ENCODE measurements at regions not wholly inside any gene's neighbourhood (a gene's known extent, or its start where the extent isn't known, plus 50 kb on each side); places are given as distances from the start of the nearest gene placed in this dataset.

DNA sequence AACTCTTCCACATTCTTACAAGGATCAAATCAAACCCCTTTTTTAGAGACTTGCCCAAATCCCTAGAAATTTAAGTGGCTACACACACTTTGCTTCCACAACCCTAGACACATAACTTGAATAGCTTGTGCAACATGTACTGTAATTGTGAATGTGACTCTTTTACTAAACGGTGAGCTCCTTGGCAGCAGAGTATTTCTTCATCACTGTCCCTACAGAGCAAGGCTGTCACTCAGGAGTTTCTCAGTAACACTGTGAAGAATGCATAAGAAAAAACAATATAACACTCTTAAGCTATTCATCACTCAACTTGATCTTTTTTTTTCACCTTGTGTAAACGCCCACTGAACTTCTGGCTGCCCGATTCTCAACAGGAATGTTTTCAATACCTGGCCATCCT, 53.8 kb upstream of the ADAMTS18 start:
- Mint-ChIP-seq H3K27me3 (ENCODE audit: insufficient read depth, low read depth) (peaks cover 3% of the 10 kb centered on the region), H3K4me3 (no peak overlapping the region), H3K27ac (no peak overlapping the region), H3K9me3 (peaks cover 4% of the 10 kb centered on the region), H3K36me3 (no peaks in the 10 kb centered on the region), H3K4me1 (peaks cover 3% of the 10 kb centered on the region)
- no peaks in the 10 kb centered on the region for H3F3A ChIP-seq (ENCODE audit: low read depth)
- no peak for DNase-seq (ENCODE audit: low spot score)
- no peaks in the 10 kb centered on the region for H3K9me3 ChIP-seq (ENCODE audit: low read depth)
- no peaks in the 10 kb centered on the region for H4K20me1 ChIP-seq (ENCODE audit: low read depth)
- H3K27ac ChIP-seq, result no peak overlapping the region
- H2AFZ ChIP-seq (replicated peaks), result no peak overlapping the region
- peaks cover 19% of the 10 kb centered on the region for H3K4me1 ChIP-seq
- no peaks in the 10 kb centered on the region for H3K36me3 ChIP-seq
- no peak overlapping the region for H3K4me2 ChIP-seq
- TF ChIP-seq EZH2phosphoT487 (IDR thresholded peaks at IDR 0.05) (no peak), EZH2 (IDR thresholded peaks at IDR 0.05) (no peak)
- TF ChIP-seq, protein P1, sequence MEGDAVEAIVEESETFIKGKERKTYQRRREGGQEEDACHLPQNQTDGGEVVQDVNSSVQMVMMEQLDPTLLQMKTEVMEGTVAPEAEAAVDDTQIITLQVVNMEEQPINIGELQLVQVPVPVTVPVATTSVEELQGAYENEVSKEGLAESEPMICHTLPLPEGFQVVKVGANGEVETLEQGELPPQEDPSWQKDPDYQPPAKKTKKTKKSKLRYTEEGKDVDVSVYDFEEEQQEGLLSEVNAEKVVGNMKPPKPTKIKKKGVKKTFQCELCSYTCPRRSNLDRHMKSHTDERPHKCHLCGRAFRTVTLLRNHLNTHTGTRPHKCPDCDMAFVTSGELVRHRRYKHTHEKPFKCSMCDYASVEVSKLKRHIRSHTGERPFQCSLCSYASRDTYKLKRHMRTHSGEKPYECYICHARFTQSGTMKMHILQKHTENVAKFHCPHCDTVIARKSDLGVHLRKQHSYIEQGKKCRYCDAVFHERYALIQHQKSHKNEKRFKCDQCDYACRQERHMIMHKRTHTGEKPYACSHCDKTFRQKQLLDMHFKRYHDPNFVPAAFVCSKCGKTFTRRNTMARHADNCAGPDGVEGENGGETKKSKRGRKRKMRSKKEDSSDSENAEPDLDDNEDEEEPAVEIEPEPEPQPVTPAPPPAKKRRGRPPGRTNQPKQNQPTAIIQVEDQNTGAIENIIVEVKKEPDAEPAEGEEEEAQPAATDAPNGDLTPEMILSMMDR (IDR thresholded peaks at IDR 0.05), result no peak
- no peaks in the 10 kb centered on the region for H3K79me2 ChIP-seq (ENCODE audit: low read depth)
- no peak overlapping the region for H3K4me3 ChIP-seq
- H3K27me3 ChIP-seq, result no peaks in the 10 kb centered on the region
- H3K9ac ChIP-seq, result no peak overlapping the region

DNA sequence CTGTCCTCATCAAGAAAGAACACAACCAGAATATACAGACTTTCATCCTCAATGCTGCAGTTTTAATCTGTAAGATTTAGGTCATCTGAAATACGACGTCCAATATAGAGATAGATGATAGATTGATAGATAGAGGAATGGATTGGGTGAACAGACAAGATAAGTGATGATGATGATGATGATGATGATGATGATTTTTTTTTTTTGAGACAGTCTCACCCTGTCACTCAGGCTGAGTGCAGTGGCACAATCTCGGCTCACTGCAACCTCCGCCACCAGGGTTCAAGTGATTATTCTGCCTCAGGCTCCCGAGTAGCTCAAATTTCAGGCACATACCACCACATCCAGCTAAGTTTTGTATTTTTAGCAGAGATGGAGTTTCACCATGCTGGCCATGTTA, 56.3 kb upstream of the ADAMTS18 start:
- Histone ChIP-seq H3K9ac (no peak overlapping the region), H3K4me3 (no peak overlapping the region), H3K27me3 (no peaks in the 10 kb centered on the region), H3K4me1 (peaks cover 19% of the 10 kb centered on the region), H3K9me3 (ENCODE audit: low read depth) (no peaks in the 10 kb centered on the region), H3K4me2 (no peak overlapping the region), H3K27ac (no peak overlapping the region), H4K20me1 (ENCODE audit: low read depth) (no peaks in the 10 kb centered on the region), H3K79me2 (ENCODE audit: low read depth) (no peaks in the 10 kb centered on the region), H3K36me3 (no peaks in the 10 kb centered on the region), H2AFZ (replicated peaks) (no peak overlapping the region), H3F3A (ENCODE audit: low read depth) (no peaks in the 10 kb centered on the region)
- peaks cover 3% of the 10 kb centered on the region for H3K27me3 Mint-ChIP-seq (ENCODE audit: insufficient read depth, low read depth)
- no peak overlapping the region for H3K4me3 Mint-ChIP-seq
- peaks cover 3% of the 10 kb centered on the region for H3K4me1 Mint-ChIP-seq
- TF ChIP-seq EZH2phosphoT487 (IDR thresholded peaks at IDR 0.05) (no peak), EZH2 (IDR thresholded peaks at IDR 0.05) (no peak)
- TF ChIP-seq, protein P1 (IDR thresholded peaks at IDR 0.05), result no peak
- DNase-seq (ENCODE audit: low spot score), result no peak
- H3K36me3 Mint-ChIP-seq, result no peaks in the 10 kb centered on the region
- peaks cover 4% of the 10 kb centered on the region for H3K9me3 Mint-ChIP-seq
- H3K27ac Mint-ChIP-seq, result no peak overlapping the region

- Histone ChIP-seq H3K4me1 (peaks cover 19% of the 10 kb centered on the region), H3K27me3 (no peaks in the 10 kb centered on the region), H3K27ac (no peak overlapping the region), H3K9me3 (ENCODE audit: low read depth) (no peaks in the 10 kb centered on the region), H3K9ac (no peak overlapping the region), H2AFZ (replicated peaks) (no peak overlapping the region), H3K4me3 (no peak overlapping the region), H3K36me3 (no peaks in the 10 kb centered on the region), H4K20me1 (ENCODE audit: low read depth) (no peaks in the 10 kb centered on the region), H3K79me2 (ENCODE audit: low read depth) (no peaks in the 10 kb centered on the region), H3F3A (ENCODE audit: low read depth) (no peaks in the 10 kb centered on the region), H3K4me2 (no peak overlapping the region)
- TF ChIP-seq EZH2 (IDR thresholded peaks at IDR 0.05) (no peak), EZH2phosphoT487 (IDR thresholded peaks at IDR 0.05) (no peak)
- Mint-ChIP-seq H3K27ac (peak overlapping the region; percentile 46), H3K27me3 (ENCODE audit: insufficient read depth, low read depth) (peaks cover 6% of the 10 kb centered on the region), H3K4me3 (no peak overlapping the region), H3K36me3 (no peaks in the 10 kb centered on the region), H3K4me1 (peaks cover 28% of the 10 kb centered on the region), H3K9me3 (no peaks in the 10 kb centered on the region)
- DNase-seq (ENCODE audit: low spot score), result no peak
These were observed 62.1 kb upstream of the ADAMTS18 start for GRCh38 chr16:77496934-77497333.

DNA sequence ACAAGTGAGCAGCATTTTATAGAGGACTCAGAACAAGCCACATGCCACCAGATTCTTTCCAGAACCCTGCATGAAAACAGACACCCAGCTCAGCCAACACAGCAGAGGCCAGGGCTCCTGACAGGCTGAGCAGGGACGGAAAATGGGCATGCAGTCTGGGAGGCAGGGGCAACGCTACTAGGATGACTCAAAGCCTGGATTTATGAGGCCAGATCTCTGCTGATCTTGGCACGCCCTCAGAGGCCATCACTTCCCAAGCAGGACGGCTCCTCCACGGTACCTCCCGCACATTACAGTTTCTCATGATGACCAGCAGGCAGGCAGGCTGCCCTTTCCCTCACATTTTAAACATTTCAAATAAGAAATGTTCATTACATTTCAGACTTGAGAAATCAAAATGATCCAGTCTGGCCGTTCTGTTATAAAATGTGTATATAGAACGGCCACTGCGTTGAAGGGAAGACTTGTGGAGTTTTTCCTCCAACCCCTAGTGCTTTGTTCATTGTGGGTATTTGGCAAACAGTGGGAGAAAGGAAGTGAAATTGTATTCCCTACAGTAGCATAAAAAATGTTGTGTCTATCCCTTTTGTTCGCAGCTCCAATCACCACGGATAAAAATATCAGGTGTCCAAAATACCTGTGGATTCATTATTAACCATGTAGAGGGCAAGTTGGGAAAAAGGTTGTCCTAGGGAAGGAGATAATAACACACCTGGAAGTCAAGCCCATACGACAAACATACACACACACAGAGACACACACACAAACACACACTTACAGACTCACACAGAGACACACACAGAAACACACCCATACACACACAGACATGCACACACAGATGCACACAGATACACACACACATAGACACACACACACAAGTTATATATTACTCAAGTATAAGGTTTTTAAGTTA, 64.8 kb upstream of the ADAMTS18 start:
- no peak overlapping the region for H3K4me2 ChIP-seq
- Mint-ChIP-seq H3K9me3 (no peaks in the 10 kb centered on the region), H3K4me3 (no peak overlapping the region), H3K27ac (no peak overlapping the region), H3K36me3 (no peaks in the 10 kb centered on the region), H3K27me3 (ENCODE audit: insufficient read depth, low read depth) (peaks cover 6% of the 10 kb centered on the region), H3K4me1 (peaks cover 29% of the 10 kb centered on the region)
- H4K20me1 ChIP-seq (ENCODE audit: low read depth), result no peaks in the 10 kb centered on the region
- H3F3A ChIP-seq (ENCODE audit: low read depth), result no peaks in the 10 kb centered on the region
- no peak overlapping the region for H2AFZ ChIP-seq (replicated peaks)
- no peaks in the 10 kb centered on the region for H3K9me3 ChIP-seq (ENCODE audit: low read depth)
- H3K27ac ChIP-seq, result no peak overlapping the region
- no peak overlapping the region for H3K9ac ChIP-seq
- no peaks in the 10 kb centered on the region for H3K27me3 ChIP-seq
- no peaks in the 10 kb centered on the region for H3K79me2 ChIP-seq (ENCODE audit: low read depth)
- DNase-seq (ENCODE audit: low spot score), result no peak
- H3K4me3 ChIP-seq, result no peak overlapping the region
- TF ChIP-seq EZH2 (IDR thresholded peaks at IDR 0.05), result no peak
- TF ChIP-seq EZH2phosphoT487 (IDR thresholded peaks at IDR 0.05), result no peak
- TF ChIP-seq, protein P1 (IDR thresholded peaks at IDR 0.05), result no peak
- no peaks in the 10 kb centered on the region for H3K36me3 ChIP-seq
- peaks cover 19% of the 10 kb centered on the region for H3K4me1 ChIP-seq

All from neural progenitor cell (in vitro differentiated cells).